ENCODE measurements at regions not wholly inside any gene's neighbourhood (a gene's known extent, or its start where the extent isn't known, plus 50 kb on each side); places are given as distances from the start of the nearest gene placed in this dataset.

DNA sequence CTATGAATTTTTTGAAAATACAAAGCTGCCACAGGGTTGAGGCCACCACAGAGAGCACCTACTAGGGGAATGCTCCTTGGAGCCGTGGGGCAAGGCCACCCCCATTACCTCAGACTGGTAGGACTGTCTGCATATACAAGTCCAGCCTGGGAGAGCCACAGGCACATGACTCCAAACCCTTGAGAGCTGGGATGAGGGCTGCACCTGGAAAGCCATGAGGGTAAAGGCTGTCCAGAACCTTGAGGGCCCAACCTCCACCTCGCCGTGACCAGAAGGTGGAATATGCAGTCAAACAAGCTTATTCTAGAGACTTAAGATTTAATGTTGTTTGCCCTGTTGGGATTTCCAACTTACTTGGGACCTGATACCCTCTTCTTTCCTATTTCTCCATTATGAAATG, 69.5 kb upstream of the TSLP start:
- TF ChIP-seq TEAD4 (IDR thresholded peaks at IDR 0.05) = no peak
- no peak for TF ChIP-seq REST (IDR thresholded peaks at IDR 0.05; ENCODE audit: low read depth)
- no peak for TF ChIP-seq ZBTB7A (IDR thresholded peaks at IDR 0.05; ENCODE audit: low read depth)

GRCh38 chr5:111003623-111004022, 67.9 kb upstream of the TSLP start:
- TF ChIP-seq CREB1 (IDR thresholded peaks at IDR 0.05; ENCODE audit: low read depth) (no peak), REST (IDR thresholded peaks at IDR 0.05; ENCODE audit: low read depth) (no peak), CEBPB (IDR thresholded peaks at IDR 0.05) (no peak), EP300 (IDR thresholded peaks at IDR 0.05; ENCODE audit: borderline replicate concordance) (no peak), MAX (IDR thresholded peaks at IDR 0.05) (no peak), FOXM1 (IDR thresholded peaks at IDR 0.05; ENCODE audit: borderline replicate concordance, low read depth) (no peak), NFIC (IDR thresholded peaks at IDR 0.05) (no peak)

DNA sequence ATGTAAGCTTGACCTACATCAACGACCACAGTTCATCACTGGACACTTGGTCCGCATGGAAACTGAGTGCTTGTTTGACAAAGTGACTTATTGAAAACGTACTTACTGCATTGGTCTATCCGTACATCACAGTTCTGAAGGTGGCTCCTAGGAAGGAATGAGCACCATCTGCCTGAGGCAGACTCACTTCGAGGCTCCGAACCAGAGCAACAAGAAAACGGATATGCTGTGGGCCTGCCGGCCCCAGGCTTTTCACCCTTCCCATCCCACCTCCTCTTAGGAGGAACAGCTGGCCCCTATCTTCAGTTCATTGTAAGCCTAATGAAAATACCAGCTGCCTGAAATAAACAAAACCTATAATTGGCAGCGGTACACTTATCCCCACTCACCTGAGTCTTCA, 67.2 kb upstream of the TSLP start:
- TF ChIP-seq TEAD4 (IDR thresholded peaks at IDR 0.05) (no peak), FOXM1 (IDR thresholded peaks at IDR 0.05; ENCODE audit: borderline replicate concordance, low read depth) (no peak), NFIC (IDR thresholded peaks at IDR 0.05) (no peak), CREB1 (IDR thresholded peaks at IDR 0.05; ENCODE audit: low read depth) (no peak), RAD21 (IDR thresholded peaks at IDR 0.05; ENCODE audit: low read depth) (no peak)
- TF ChIP-seq, protein P1, sequence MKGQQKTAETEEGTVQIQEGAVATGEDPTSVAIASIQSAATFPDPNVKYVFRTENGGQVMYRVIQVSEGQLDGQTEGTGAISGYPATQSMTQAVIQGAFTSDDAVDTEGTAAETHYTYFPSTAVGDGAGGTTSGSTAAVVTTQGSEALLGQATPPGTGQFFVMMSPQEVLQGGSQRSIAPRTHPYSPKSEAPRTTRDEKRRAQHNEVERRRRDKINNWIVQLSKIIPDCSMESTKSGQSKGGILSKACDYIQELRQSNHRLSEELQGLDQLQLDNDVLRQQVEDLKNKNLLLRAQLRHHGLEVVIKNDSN (IDR thresholded peaks at IDR 0.05) = no peak

DNA sequence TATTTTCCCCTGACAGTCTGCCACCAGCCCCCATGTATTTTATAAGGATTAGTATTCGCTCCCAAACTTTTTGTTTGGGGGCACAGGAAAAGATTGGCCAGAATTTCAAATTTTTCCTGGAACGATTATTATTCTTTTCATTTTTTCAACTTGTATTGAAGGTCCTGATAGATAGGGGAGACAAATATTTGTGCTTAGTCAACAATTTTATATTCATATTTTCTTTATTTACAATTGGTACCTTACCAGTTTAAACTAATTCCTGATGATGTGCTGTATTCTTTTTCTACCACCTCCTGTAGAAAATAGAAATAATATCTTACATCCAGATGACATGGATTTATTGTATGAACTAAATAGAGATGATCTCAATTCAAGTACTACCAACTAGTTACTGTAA, 60.7 kb upstream of the TSLP start:
- TF ChIP-seq NFIC (IDR thresholded peaks at IDR 0.05) = no peak
- no peak for TF ChIP-seq ZBTB7A (IDR thresholded peaks at IDR 0.05; ENCODE audit: low read depth)
- no peak for TF ChIP-seq REST (IDR thresholded peaks at IDR 0.05; ENCODE audit: low read depth)
- TF ChIP-seq EGR1 (IDR thresholded peaks at IDR 0.05) = no peak
- no peak for TF ChIP-seq MAX (IDR thresholded peaks at IDR 0.05)
- no peak for TF ChIP-seq CEBPB (IDR thresholded peaks at IDR 0.05)
- no peak for TF ChIP-seq FOXM1 (IDR thresholded peaks at IDR 0.05; ENCODE audit: borderline replicate concordance, low read depth)
- TF ChIP-seq YY1 (IDR thresholded peaks at IDR 0.05; ENCODE audit: low read depth) = no peak
- TF ChIP-seq TAF1 (IDR thresholded peaks at IDR 0.05; ENCODE audit: low read depth) = no peak
- TF ChIP-seq EP300 (IDR thresholded peaks at IDR 0.05; ENCODE audit: borderline replicate concordance) = no peak
- TF ChIP-seq, protein P1 (IDR thresholded peaks at IDR 0.05) = no peak
- TF ChIP-seq RAD21 (IDR thresholded peaks at IDR 0.05; ENCODE audit: low read depth) = no peak
- no peak for TF ChIP-seq TCF12 (IDR thresholded peaks at IDR 0.05; ENCODE audit: low read depth)
- TF ChIP-seq CREB1 (IDR thresholded peaks at IDR 0.05; ENCODE audit: low read depth) = no peak
- TF ChIP-seq TEAD4 (IDR thresholded peaks at IDR 0.05) = no peak

DNA sequence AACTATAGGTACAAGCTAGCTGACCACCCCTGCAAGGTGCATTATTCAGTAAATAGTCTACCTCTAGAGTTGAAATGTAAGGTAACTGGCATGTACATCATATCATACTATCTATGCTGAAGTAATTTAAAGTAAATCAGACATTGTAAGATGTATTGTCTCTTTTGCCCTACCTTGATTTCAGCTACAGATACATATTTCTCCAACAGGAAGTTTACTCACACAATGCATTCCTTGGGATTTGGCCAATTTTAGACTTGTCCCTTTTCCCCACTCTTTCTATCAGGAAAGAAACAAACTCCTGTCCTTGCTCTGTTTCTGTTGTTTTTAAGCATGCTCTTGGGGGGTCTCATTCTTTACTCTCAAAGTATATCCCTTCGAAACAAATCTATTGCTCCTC, 58.5 kb upstream of the TSLP start:
- no peak for TF ChIP-seq ZBTB7A (IDR thresholded peaks at IDR 0.05; ENCODE audit: low read depth)
- no peak for TF ChIP-seq YY1 (IDR thresholded peaks at IDR 0.05; ENCODE audit: low read depth)
- TF ChIP-seq, protein P1 (IDR thresholded peaks at IDR 0.05) = no peak
- TF ChIP-seq MAX (IDR thresholded peaks at IDR 0.05) = no peak
- TF ChIP-seq RAD21 (IDR thresholded peaks at IDR 0.05; ENCODE audit: low read depth) = no peak
- TF ChIP-seq TEAD4 (IDR thresholded peaks at IDR 0.05) = no peak
- no peak for TF ChIP-seq NFIC (IDR thresholded peaks at IDR 0.05)
- no peak for TF ChIP-seq TCF12 (IDR thresholded peaks at IDR 0.05; ENCODE audit: low read depth)
- no peak for TF ChIP-seq CEBPB (IDR thresholded peaks at IDR 0.05)
- no peak for TF ChIP-seq CREB1 (IDR thresholded peaks at IDR 0.05; ENCODE audit: low read depth)

Data from Ishikawa (cell line).